GM19463 (cell line): ENCODE measurements at regions not wholly inside any gene's neighbourhood (a gene's known extent, or its start where the extent isn't known, plus 50 kb on each side); places are given as distances from the start of the nearest gene placed in this dataset.
"Not testable (repeated sequence)": the region's sequence is repeated elsewhere in the genome, so short reads cannot be mapped to it uniquely, and the experiment has no call there.

Experiments used
- ATAC-seq: cut with Tn5 transposase; IDR thresholded peaks from one replicate; pipeline ENCODE4 v1.9.1; 2021; ENCODE audit warnings: mild to moderate bottlenecking, moderate library complexity; ENCODE audit not compliant: unreplicated experiment

DNA sequence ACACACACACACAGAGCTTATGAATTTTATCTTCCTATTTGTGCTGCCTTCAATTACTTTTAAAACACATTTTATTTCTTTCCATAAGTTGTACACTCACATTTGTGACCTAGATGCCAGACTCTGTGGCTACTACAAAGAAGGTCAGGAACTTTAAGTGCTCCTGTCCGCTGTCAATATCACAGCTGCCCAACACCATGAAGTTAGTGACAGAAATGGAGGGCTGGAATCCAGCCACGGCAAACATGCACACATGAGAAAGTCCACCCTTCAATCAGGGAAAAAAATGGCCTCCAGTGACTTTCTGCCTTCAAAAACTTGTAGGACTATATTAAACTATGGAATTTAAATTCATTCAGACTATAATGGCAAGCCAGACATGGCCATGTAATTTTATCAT lies 334.4 kb upstream of the FSTL5 start:
- ATAC-seq: no peak

DNA sequence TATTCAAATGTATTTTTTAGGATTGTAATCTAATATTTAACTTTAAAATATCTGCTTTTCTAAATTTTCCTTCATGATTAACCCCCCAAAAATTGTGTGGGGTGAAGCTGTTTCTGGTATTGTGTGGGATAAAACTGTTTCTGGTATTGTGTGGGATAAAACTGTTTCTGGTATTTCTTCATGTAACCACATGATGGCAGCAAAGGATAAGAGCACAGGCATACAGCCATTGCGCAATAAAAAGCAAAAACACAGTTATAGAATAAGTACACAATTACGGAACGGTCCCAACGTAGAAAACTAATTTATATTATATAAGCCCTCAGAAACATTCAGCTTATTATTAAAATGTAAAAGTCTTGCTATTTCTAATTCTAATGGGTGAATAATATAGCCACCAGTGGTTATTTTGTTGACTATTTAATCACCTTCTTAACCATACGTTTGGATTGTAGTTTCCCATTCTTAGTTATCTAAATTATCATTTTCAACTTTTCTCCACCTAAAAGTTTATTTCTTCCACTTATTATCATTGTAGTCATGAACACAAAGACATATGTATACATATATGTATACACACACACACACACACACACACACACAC lies 333.9 kb upstream of the FSTL5 start:
- ATAC-seq: peak; percentile 69

DNA sequence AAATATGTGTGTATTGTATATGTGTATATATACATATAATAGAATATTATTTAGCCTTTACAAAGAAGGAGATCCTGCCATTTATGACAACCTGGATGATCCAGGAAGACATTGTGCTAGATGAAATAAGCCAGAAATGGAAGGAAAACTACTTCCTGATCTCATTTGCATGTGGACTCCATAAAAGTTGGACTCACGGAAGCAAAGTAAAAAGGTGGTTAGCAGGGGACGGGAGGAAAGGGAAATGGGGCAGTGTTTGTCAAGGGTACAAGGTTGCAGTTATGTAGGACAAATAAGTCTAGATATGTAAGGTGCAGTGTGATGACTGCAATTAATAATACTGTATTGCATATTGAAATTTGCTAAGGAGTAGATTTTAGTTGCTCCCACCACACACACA lies 331.1 kb upstream of the FSTL5 start:
- ATAC-seq: no peak

DNA sequence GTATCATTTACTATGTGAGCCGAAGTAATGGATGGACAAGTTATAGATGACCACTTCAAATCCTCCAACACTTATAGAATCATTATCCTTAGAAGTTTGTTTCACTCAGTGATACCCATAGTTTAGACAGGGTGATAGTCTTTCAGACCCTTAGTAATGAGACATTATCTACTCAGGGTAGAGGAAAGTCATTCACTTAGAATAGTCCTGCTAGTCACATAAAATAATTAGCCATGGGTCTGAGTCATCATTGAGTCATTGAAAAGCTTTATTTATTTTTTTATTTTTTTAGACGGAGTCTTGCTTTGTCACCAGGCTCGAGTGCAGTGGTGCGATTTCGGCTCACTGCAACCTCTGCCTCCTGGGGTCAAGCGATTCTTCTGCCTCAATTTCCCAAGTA lies 321.7 kb upstream of the FSTL5 start:
- ATAC-seq: no peak

DNA sequence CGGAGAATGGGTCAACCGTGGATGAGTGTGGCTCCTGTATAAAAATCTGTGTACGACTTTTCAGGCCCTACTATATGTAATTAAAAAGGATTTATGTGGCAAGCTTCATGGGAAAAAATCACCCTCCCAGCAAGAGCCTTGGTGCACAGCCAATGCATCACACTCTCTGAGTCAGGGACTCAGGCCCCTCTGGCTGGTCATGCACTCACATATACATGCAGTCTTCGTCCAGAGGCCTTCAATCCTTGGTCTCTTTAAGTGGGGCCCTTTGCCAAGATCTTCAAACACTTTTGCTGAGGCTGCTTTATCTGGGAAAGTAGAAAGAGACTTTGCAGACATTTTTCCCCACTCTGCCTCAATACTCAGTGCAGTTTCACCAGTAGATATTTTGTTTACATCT lies 311.4 kb upstream of the FSTL5 start:
- no peak for ATAC-seq

DNA sequence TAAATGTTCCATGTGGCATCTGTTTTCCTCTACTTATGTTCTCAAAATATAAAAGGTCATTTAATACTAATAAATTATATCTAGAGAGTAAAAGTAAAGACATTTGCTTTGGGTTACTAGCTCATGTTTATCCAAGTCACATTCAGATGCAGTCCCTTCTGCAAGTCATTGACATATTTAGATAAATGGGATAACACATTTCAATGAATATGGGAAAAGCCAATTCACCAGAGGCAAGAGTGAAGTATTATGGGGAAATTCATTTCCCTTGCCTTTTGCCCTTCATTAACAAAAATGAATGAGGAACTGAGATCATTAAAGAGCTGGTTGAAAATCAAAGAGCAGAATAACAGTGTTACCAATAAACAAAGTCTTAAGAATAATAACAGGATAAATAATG lies 306.2 kb upstream of the FSTL5 start:
- no peak for ATAC-seq

DNA sequence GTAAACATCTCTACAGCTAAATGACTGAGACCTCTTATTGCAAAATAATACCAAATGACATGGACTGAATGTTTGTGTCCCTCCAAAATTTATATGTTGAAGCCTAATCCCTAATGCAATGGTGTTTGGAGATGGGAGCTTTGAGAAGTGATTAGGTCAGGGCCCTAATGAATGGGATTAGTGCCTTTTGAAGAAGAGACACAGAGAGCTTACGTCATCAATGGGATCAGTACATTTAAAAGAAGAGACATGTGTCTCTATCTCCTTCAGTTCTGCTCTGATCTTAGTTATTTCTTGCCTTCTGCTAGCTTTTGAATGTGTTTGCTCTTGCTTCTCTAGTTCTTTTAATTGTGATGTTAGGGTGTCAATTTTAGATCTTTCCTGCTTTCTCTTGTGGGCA lies 301.6 kb upstream of the FSTL5 start:
- not testable (repeated sequence) for ATAC-seq

DNA sequence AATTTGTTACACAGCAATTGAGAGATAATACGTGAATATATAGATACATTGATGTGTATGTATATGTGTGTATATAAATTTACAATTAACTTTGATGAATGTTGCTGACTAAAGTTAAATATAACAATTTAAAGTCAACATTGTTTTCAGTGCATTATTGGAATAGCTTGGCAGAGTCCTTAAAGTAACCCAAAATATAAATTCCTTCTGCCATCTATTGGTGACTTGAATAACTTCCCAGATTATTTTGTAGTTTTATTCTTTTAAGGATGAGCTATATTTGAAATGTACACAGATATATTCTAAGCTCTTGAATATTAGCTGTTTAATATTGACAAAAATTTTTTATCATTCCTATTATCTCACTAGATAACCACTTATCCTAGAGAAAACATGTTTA lies 298.2 kb upstream of the FSTL5 start:
- no peak for ATAC-seq

DNA sequence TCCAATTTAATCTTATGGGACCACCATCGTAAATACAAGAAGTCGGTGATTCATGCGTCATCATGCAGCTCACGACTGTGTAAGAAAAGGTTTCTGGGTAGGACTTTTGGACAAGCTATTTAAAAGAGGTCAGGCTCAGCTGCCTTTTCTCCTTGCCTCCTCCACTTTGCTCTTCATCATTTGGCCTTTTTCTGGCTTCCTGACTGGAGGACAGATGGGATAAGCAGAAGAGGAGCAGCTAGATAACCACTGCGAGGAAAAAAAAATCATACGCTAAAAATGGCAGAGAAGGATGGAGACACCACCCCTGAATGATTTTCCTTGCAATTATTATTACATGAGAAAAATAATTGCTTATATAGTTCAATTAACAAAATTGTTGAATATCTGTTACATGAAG lies 294.3 kb upstream of the FSTL5 start:
- no peak for ATAC-seq

DNA sequence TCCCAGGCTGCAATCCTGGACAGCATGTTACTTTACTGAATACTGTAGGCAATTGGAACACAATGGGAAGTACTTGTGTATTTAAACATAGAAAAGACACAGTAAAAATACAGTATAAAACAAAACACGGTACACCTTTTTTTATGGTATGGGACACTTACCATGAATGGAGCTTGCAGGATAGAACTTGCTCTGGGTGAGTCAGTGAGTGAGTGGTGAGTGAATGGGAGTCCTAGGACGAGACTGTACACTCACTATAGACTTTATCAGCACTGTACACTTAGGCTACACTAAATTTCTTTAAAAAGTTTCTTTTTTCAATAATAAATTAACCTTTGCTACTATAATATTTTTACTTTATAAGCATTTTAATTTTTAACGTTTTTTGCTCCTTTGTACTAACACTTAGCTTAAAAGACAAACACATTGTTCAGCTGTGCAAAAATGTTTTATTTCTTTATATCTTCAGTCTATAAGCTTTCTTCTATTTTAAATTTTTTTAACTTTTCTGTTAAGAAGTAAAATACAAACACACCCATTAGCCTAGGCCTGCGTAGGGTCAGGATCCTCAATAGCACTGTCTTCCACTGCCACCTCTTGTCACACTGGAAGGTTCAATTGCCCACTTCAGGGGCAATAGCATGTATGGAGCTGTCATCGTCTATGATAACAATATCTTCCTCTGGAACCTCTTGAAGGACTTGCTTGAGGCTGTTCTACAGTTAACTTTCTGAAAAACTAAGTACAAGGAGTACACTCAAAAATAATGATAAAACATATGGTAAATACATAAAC lies 293.5 kb upstream of the FSTL5 start:
- no peak for ATAC-seq

DNA sequence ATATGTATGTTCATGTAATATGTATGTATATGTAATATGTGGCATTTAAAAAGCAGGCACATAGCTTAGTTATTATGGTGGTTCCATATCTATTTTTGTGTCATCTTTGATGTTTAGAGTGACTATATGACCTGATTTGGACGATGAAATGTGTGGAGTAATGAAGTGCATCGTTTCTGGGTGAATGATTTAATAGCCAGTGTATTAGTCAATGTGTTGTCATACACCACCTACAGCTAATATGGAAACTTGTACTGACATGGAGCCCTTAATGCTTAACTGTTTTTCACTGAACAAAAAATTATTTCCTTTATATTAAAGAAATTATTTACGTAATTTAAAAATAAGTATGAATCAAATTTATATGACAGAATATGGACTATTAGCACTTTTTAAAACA lies 292.3 kb upstream of the FSTL5 start:
- ATAC-seq: no peak

DNA sequence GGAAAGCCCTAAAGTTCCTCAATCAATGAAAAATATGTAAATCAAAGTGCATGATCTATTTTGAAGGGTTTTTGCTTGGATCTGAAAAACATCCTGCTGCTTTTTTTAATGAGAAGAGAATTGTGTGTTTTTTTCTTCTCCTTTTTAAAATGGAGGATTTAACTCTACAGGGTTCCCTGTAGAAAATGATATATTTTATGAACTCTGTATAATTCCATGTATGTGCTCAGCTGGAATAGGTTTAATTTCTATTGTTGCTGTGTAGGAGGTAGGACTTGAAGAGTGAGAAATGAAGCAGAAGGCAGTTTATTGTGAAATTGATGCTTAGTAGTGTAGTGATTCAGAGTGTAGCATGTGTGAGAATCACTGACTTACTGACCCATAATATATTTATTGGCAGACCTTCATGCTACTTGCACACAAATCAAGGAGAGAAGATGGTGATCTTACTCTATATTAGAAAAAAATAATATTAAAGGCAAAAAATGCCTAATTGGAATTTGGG lies 286.8 kb upstream of the FSTL5 start:
- ATAC-seq: no peak

DNA sequence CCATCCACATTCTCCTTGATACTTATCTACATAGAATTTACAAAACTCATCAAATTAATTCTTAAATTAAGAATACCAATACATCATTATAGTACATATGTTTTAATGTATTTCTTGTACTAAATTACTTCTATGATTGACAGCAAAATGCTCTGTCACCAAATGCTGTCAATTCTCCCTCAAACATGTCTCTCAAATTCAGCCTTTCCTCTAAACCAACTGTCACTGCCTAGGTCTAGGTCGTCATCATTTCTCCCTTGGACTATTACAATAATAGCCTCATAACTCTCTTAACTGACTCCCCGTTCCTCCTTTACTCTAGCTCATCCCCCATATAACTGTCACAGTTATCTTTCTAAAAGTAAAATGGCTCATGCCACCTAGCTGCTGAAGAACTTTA lies 279.7 kb upstream of the FSTL5 start:
- ATAC-seq: no peak

DNA sequence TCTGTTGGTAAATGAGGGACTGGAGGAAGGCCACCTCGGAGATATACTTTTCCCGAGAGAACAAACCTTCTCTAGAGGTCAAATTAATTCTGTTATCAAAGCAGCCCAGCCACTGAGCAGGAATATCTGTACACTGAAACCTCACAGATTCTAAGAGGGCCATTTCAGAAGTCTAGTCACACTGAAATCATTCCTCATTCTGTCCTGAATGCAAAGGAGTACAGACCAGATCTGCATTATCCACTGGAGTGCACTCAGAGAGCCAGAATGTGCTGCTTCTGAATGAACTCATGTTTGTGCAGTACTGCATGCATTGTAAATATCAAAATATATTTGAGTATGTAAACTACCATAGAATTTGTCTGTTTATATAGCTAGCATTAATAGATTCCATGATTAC lies 278.3 kb upstream of the FSTL5 start:
- no peak for ATAC-seq

DNA sequence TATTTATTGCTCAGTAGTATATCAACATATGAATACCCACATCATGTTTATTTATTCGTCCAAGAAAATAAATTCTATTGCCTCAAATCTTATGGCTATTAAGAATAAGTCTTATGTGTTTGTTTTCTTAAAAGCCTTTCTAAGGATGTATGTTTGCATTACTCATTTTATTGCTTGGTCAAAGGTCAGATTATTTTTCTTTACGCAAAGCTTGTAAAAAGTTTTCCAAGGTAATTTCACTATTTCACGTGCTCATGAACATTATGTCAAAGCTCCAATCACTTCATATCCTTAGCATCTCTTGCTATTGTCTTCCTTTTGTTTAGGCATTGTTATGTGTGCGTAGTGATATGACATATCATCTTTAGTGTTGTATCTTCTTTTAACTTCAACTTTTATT lies 258.5 kb upstream of the FSTL5 start:
- no peak for ATAC-seq

DNA sequence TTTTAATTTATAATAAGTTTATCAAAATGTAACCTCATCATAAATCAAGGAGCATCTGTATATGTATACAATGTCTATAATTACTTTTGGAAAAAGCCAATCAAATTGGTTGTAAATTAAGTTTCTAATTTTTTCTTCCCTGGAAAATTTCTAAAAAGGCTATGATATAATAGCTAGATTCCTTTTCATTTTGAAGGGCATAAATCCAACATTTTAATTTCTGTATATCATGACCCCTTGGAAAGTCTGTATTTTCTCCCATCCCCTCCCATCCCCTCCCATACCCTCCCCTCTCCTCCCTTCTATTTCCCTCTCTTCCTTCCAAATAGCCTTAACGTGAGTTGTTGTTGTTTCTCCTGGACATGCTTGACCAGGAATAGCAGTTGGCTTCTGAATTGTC lies 247.1 kb upstream of the FSTL5 start:
- no peak for ATAC-seq

DNA sequence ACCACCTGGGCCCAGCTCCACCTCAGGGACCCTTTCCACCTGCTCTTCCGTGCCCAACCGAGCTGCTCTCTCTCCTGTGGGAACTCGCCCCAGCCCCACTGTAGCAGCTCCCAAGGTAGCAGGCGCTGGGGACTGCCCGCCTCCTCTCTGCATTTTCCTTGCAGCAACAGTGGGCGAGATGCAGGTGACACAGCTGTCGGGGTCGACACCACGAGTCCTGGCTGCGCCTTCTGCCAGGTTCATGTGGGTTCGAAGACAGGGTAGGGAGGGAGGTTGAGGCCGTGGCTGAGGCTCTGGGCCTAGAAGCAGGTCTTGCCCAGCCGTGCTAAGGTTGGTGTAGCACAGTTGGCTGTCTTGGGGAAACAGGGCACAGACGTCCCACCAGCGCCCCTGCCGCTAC lies 245.2 kb upstream of the FSTL5 start:
- no peak for ATAC-seq

DNA sequence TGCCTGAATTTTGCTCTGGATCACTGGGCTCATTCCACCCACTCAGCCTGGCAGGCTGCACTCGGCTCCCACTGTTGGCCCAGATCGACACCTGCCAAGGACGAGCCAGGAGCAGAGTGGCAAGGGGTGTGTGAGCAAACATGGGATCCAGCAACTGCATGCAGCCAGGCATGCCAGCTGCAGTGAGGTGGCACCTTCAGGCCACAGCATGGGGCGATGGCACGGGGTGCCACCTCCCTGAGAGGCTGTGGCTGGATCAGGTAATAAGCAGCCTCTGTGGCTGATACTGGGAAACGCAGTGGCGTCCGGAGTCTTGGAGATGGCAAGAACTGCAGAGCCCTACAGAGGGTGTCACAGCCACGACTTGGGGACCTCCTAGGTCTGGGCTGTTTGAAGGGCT lies 244.5 kb upstream of the FSTL5 start:
- no peak for ATAC-seq

DNA sequence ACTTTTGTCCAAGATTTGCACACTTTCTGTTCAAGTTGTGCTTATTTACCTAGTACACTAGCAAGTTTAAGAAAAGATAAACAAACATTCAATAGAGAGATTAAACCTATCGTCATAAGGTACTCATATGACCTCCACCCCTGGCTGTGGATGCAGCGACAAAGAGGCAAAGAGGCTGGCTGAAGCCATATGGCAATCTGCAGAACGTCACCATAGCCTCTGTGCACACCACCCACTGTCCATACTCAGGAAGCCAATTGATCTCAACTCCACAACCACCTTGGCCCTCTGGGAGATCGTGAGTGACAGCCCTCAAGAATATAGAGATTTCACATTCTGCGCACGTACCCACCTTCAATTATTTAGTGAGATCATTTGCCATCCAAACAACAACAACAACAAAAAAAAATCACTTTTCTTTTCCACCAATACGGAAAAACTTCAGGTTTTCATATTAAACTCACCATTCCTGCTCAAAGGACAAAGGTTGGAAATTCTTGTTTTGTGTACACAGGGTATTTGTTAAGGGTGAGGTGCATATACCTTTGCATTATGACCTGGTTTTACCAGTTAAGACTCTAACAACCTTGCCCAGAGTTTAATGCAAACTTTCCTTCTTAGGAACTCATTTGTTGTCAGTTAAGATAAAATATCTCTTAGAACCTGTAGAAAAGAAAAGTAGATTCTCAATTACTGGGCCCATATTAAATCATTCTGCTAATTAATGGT lies 243.0 kb upstream of the FSTL5 start:
- ATAC-seq: no peak

DNA sequence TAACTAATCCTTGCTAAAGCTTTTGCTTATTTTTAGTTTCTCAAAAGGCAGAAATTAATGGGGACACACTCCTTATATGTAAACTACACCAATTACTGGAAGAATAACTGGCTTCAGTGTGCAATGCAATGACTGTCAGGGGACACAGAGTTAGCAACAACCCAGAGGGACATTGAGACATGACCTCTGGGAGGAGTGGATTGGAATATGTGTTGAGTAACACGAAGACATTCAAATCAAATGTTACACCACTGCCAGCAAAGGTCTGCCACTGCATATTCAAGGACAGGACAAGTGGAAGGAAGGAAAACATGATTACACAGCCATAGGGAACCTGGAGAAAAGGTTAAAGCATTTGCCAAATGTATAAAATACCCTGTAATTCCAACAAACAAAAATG lies 240.1 kb upstream of the FSTL5 start:
- ATAC-seq: no peak

DNA sequence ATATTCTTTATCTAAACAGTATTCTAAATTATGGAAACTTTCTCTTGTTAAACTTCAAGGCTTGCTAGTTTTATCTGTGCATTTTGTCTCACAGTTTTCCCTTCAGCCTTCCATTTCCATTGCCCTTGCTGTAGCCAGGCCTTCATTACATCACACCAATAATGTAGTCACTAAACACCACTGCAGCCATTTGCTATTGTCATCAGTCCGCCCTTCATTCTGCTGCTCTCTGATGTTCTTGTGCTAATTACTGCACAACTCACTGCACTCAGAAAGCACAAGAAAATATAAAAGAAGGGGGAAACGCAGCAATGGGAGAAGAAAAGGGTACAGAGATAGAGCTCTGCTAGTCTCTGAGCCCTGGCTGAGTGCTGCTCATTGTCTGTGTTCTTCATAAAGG lies 239.6 kb upstream of the FSTL5 start:
- ATAC-seq: no peak

DNA sequence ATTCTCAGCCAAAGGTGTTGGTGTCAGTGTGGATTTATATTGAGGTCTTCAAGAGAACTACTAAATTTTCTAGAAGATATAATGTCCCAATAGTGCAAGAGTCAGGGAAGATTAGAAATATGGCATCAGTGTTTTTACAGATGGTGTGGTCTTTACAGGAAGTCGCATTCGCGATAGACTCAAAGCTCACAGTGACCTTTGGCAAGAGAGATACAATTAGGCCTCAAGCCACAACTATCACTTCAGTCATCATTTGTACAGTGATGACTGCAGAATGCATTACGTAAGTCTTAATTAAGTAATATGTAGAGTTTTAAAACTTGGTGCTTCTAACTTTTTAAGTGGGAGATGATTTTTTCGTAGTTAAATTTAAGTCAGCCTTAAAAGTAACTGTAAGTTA lies 237.2 kb upstream of the FSTL5 start:
- no peak for ATAC-seq
